Thoracic aorta (tissue), 2 donors: ENCODE measurements at regions not wholly inside any gene's neighbourhood (a gene's known extent, or its start where the extent isn't known, plus 50 kb on each side); places are given as distances from the start of the nearest gene placed in this dataset.
"Not testable (repeated sequence)": the region's sequence is repeated elsewhere in the genome, so short reads cannot be mapped to it uniquely, and the experiment has no call there.

Experiments used
- ATAC-seq: fragments of 150-250 bp; one replicate; pipeline ENCODE4 v1.8.0; 2017; ENCODE audit warnings: low read depth; ENCODE audit not compliant: insufficient number of reproducible peaks, low FRiP score
- DNase-seq: peaks from one replicate; pipeline ENCODE4 v3.0.0-alpha.2; 2020; ENCODE audit warnings: low spot score
- H3K27ac ChIP-seq, 2 donors: fragments of 200-600 bp; sonication (generic); 1 replicate in 1 of 2; 2 replicates in 1 of 2; pipeline ENCODE4 v1.5.1; 2016; ENCODE audit warnings: mild to moderate bottlenecking in 2 of 2, moderate library complexity in 2 of 2
- H3K27me3 ChIP-seq: fragments of 200-600 bp; sonication (generic); replicated peaks from 2 replicates; pipeline ENCODE4 v1.6.0; 2016; ENCODE audit warnings: mild to moderate bottlenecking; ENCODE audit not compliant: insufficient read depth
- H3K36me3 ChIP-seq: fragments of 200-600 bp; sonication (generic); one replicate; pipeline ENCODE4 v1.5.1; 2016
- H3K4me1 ChIP-seq, 2 donors: fragments of 200-600 bp; sonication (generic); 1 replicate in 1 of 2; 2 replicates in 1 of 2; pipeline versions ENCODE4 v1.5.1 to v1.6.0; 2016; ENCODE audit warnings: low read depth in 2 of 2, mild to moderate bottlenecking in 1 of 2; ENCODE audit not compliant: control insufficient read depth in 1 of 2
- H3K4me3 ChIP-seq: fragments of 200-600 bp; sonication (generic); 2 replicates; pipeline ENCODE4 v1.5.1; 2016; ENCODE audit warnings: mild to moderate bottlenecking
- H3K9me3 ChIP-seq: fragments of 200-600 bp; sonication (generic); 2 replicates; pipeline ENCODE4 v1.5.1; 2016
- CTCF ChIP-seq: fragments of 200-600 bp; sonication (generic); IDR thresholded peaks from one replicate; pipeline ENCODE4 v1.5.1; 2019; ENCODE audit warnings: antibody characterized with exemption

DNA sequence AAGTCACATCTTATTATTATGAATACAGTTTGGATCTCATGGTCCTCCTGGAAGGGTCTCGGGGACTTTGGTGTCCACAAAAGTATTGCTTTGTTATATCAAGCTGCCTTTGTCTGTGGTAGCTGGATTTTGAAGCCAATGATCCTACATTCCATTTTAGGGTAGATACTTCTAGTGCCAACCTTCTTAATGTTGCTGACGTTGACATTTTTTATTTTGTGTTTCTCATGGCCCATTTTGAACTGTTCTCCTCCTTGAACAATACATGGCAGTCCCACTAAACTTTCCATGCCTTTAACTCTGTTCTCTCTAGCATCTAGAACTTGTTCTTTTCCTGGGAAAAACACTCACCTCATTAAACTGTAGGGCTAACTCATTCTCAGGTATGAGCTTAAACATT, 425.8 kb downstream of the KCTD16 start:
- Histone ChIP-seq H3K36me3 (no peaks in the 10 kb centered on the region), H3K27me3 (no peaks in the 10 kb centered on the region), H3K9me3 (no peaks in the 10 kb centered on the region), H3K4me3 (no peak overlapping the region), H3K27ac (no peak overlapping the region), H3K4me1 (no peaks in the 10 kb centered on the region)
- ATAC-seq (no peak), DNase-seq (no peak)
- TF ChIP-seq CTCF, result no peak

DNA sequence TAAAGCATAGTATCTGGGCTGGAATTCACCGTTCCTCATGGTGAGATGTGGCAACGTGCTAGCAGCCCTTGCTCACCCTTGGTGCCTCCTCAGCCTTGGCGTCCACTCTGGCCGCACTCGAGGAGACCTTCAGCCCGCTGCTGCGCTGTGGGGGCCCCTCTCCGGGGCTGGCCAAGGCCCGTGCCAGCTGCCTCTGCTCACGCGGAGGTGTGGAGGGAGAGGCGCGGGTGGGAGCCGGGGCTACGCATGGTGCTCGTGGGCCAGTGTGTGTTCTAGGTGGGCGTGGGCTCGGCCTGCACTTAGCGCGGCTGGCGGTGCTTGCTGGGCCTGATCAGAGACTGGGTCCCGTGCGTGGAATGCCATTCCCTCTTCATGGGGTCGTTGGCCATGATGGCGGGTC, 424.2 kb downstream of the KCTD16 start:
- no peak for ATAC-seq
- DNase-seq, result no peak
- no peaks in the 10 kb centered on the region for H3K4me1 ChIP-seq
- no peak for TF ChIP-seq CTCF
- H3K27ac ChIP-seq, result no peak overlapping the region
- no peaks in the 10 kb centered on the region for H3K27me3 ChIP-seq
- no peak overlapping the region for H3K4me3 ChIP-seq
- H3K9me3 ChIP-seq, result no peaks in the 10 kb centered on the region
- no peaks in the 10 kb centered on the region for H3K36me3 ChIP-seq

DNA sequence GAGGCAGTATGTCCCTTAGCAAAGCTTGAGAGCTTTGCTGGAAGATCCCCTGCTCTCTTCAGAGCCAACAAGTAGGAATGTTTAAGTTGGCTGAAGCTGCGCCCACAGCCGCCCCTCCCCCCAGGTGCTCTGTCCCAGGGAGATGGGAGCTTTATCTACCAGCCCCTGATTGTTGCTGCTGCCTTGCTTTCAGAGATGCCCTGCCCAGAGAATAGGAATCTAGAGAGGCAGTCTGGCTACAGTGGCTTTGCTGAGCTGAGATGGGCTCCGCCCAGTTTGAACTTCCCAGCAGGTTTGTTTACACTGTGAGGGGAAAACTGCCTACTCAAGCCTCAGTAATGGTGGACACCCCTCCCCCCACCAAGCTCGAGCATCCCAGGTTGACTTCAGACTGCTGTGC, 423.6 kb downstream of the KCTD16 start:
- not testable (repeated sequence) for ATAC-seq

GRCh38 chr5:144585681-144586080, 415.0 kb downstream of the KCTD16 start:
- DNase-seq (no peak), ATAC-seq (no peak)
- no peak overlapping the region for H3K27ac ChIP-seq
- no peaks in the 10 kb centered on the region for H3K36me3 ChIP-seq
- no peaks in the 10 kb centered on the region for H3K9me3 ChIP-seq
- H3K4me3 ChIP-seq, result no peak overlapping the region
- no peak for TF ChIP-seq CTCF
- no peaks in the 10 kb centered on the region for H3K27me3 ChIP-seq
- H3K4me1 ChIP-seq, result no peaks in the 10 kb centered on the region

More for the DNA sequence above, 423.6 kb downstream of the KCTD16 start:
- not testable (repeated sequence) for H3K27me3 ChIP-seq, H3K9me3 ChIP-seq, H3K4me1 ChIP-seq, H3K27ac ChIP-seq, H3K4me3 ChIP-seq, H3K36me3 ChIP-seq, DNase-seq

- DNase-seq (no peak), ATAC-seq (no peak)
These were observed 413.1 kb downstream of the KCTD16 start for GRCh38 chr5:144583541-144584449.

More at GRCh38 chr5:144583541-144584449, 413.1 kb downstream of the KCTD16 start:
- Histone ChIP-seq H3K27ac (no peak overlapping the region), H3K36me3 (no peaks in the 10 kb centered on the region), H3K4me3 (no peak overlapping the region), H3K27me3 (no peaks in the 10 kb centered on the region), H3K4me1 (no peaks in the 10 kb centered on the region), H3K9me3 (no peaks in the 10 kb centered on the region)
- no peak for TF ChIP-seq CTCF
